ENCODE measurements at regions not wholly inside any gene's neighbourhood (a gene's known extent, or its start where the extent isn't known, plus 50 kb on each side); places are given as distances from the start of the nearest gene placed in this dataset.

GRCh38 chr7:45469103-45469502, 105.1 kb upstream of the ADCY1 start:
- Histone ChIP-seq H4K8ac (ENCODE audit: low read depth in 2 of 2, low read length in 2 of 2) (no peak overlapping the region), H4K20me1 (ENCODE audit: insufficient read depth, low read length) (no peaks in the 10 kb centered on the region), H3K18ac (ENCODE audit: low read depth, low read length) (no peak overlapping the region), H2AK5ac (ENCODE audit: low read depth, low read length) (no peak overlapping the region), H3K56ac (ENCODE audit: extremely low read depth, insufficient read depth, low read length) (no peak overlapping the region), H3K9ac (ENCODE audit: low read depth, low read length) (no peak overlapping the region), H2AFZ (replicated peaks; ENCODE audit: low read length, poor library complexity) (no peak overlapping the region), H3K79me1 (ENCODE audit: low read depth in 1 of 2, low read length in 2 of 2) (no peaks in the 10 kb centered on the region), H2AK9ac (replicated peaks; ENCODE audit: low read depth, low read length, poor library complexity) (no peak overlapping the region), H2BK20ac (ENCODE audit: low read depth, low read length) (no peak overlapping the region), H3K27ac (ENCODE audit: insufficient read depth, low read length) (no peak overlapping the region), H3K9me1 (ENCODE audit: insufficient read depth, low read length) (no peaks in the 10 kb centered on the region), H3K4me3 (ENCODE audit: insufficient read depth, low read depth, low read length) (no peak overlapping the region), H3K27me3 (ENCODE audit: control insufficient read depth, insufficient read depth, low read length) (no peaks in the 10 kb centered on the region), H4K5ac (ENCODE audit: low read depth, low read length) (no peak overlapping the region), H2BK120ac (ENCODE audit: low read depth, low read length) (no peak overlapping the region), H3K36me3 (ENCODE audit: control insufficient read depth, insufficient read depth, low read length) (no peaks in the 10 kb centered on the region), H3K4ac (ENCODE audit: low read depth, low read length) (no peak overlapping the region), H3K14ac (replicated peaks; ENCODE audit: low read depth, low read length) (no peak overlapping the region), H2BK5ac (ENCODE audit: low read depth, low read length, poor library complexity, severe bottlenecking) (no peak overlapping the region), H3K4me2 (ENCODE audit: low read depth, low read length) (no peak overlapping the region), H3K9me3 (ENCODE audit: control insufficient read depth, insufficient read depth, low read length) (no peaks in the 10 kb centered on the region), H3K4me1 (ENCODE audit: control insufficient read depth, insufficient read depth, low read length) (no peaks in the 10 kb centered on the region), H2BK15ac (ENCODE audit: low read depth, low read length) (no peak overlapping the region), H3K23ac (ENCODE audit: low read depth, low read length) (no peak overlapping the region), H4K91ac (ENCODE audit: insufficient read depth, low read depth, low read length) (no peak overlapping the region)
- intact Hi-C loops (cut with micrococcal nuclease) (no loop called here), dilution Hi-C loops (cut with HindIII; ENCODE audit: low sequenced_read_pairs, unreplicated experiment) (no loop called here), in situ Hi-C loops (cut with MboI; ENCODE audit: low sequenced_read_pairs) (no loop called here)
- ChIA-PET POLR2A (ENCODE audit: unreplicated experiment) (no interaction called here), CTCF (no interaction called here)
- ATAC-seq (ENCODE audit: low read depth) (no peak), DNase-seq (no peak)
- WGBS, 2 experiments (ENCODE audit: extremely low coverage in 2 of 2, insufficient read length in 1 of 2) = no CpG with 5 or more reads among the region's 1 CpG
- TF ChIP-seq USF2 (IDR thresholded peaks at IDR 0.05; ENCODE audit: low read depth, low read length) (no peak), CTCF (conservative IDR thresholded peaks at IDR 0.05; ENCODE audit: low read depth, low read length) (no peak)
- no TSS peak for BruUV-seq (replicated peaks)
